ENCODE measurements at regions not wholly inside any gene's neighbourhood (a gene's known extent, or its start where the extent isn't known, plus 50 kb on each side); places are given as distances from the start of the nearest gene placed in this dataset.

DNA sequence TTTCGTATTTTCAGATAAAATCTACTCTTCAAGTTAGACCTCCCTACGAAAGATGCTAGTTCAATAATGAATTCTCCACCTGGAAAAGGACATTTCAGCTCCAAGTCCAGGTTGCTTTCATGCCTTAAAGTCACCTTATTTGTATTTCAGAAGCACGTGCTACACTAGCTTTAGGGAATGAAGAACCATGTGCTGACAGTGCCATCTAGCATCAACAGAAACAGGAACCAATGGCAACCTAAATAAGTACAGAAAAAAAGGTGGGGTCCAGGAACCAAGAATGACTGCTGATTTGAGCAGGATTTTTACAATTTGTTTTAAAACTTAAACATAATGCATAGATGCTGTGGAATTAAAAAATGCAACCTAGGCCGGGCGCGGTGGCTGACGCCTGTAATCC, 77.6 kb upstream of the SNRPN start:
- intact Hi-C loops (cut with micrococcal nuclease), result no loop called here
- no peak overlapping the region for H3K27ac Mint-ChIP-seq
- no peak for ATAC-seq
- POLR2A ChIA-PET, result no interaction called here
- H3K36me3 Mint-ChIP-seq (ENCODE audit: low read depth), result peaks cover 2% of the 10 kb centered on the region
- no peak overlapping the region for H3K4me3 Mint-ChIP-seq
- H3K27me3 Mint-ChIP-seq, result no peaks in the 10 kb centered on the region
- CTCF ChIA-PET, result no interaction called here
- DNase-seq, result no peak
- TF ChIP-seq CTCF (IDR thresholded peaks at IDR 0.05), result no peak
- H3K4me1 Mint-ChIP-seq (ENCODE audit: low read depth), result no peaks in the 10 kb centered on the region
- peaks cover 23% of the 10 kb centered on the region for H3K9me3 Mint-ChIP-seq

DNA sequence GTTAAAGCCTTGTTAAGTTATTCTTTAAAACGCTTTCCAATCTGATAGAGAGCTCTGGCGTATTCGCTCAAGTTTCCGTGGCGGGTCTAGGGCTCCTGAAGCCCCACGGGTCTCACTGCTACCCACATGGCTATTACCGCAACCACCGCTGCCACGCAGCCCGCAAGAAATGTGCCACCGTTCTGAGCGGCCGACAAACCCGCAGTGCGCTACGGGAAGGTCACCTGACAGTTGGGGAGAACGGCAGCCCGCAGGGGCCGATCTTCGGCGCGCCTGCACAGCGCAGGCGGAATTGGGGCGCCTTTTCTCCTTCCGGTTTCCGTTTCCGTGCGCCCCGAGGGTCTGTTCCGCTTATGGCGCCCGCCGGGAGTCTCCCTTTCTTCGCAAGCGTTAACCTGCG, 76.6 kb upstream of the SNRPN start:
- POLR2A ChIA-PET, result no interaction called here
- H3K4me3 Mint-ChIP-seq, result peak overlapping the region; percentile 61
- peak; percentile 37 for ATAC-seq

GRCh38 chr15:24879492-24879891, 75.3 kb upstream of the SNRPN start:
- TF ChIP-seq CTCF (IDR thresholded peaks at IDR 0.05), result no peak
- no peak for DNase-seq
- Mint-ChIP-seq H3K36me3 (ENCODE audit: low read depth) (peaks cover 2% of the 10 kb centered on the region), H3K4me1 (ENCODE audit: low read depth) (no peaks in the 10 kb centered on the region), H3K9me3 (peaks cover 17% of the 10 kb centered on the region), H3K27ac (no peak overlapping the region), H3K4me3 (no peak overlapping the region), H3K27me3 (no peaks in the 10 kb centered on the region)
- ChIA-PET POLR2A (interaction anchor here (0.5 kb wide), 1 partner anchor 9 kb away, joined by 3 read pairs; no protein-coding TSS in a partner anchor), CTCF (no interaction called here)
- intact Hi-C loops (cut with micrococcal nuclease), result no loop called here
- no peak for ATAC-seq

More for the DNA sequence above, 76.6 kb upstream of the SNRPN start:
- DNase-seq, result peak; percentile 30
- Mint-ChIP-seq H3K4me1 (ENCODE audit: low read depth) (no peaks in the 10 kb centered on the region), H3K27me3 (no peaks in the 10 kb centered on the region), H3K36me3 (ENCODE audit: low read depth) (peaks cover 2% of the 10 kb centered on the region), H3K9me3 (peaks cover 20% of the 10 kb centered on the region), H3K27ac (no peak overlapping the region)
- CTCF ChIA-PET, result no interaction called here
- TF ChIP-seq CTCF (IDR thresholded peaks at IDR 0.05), result no peak
- intact Hi-C loops (cut with micrococcal nuclease), result no loop called here

DNA sequence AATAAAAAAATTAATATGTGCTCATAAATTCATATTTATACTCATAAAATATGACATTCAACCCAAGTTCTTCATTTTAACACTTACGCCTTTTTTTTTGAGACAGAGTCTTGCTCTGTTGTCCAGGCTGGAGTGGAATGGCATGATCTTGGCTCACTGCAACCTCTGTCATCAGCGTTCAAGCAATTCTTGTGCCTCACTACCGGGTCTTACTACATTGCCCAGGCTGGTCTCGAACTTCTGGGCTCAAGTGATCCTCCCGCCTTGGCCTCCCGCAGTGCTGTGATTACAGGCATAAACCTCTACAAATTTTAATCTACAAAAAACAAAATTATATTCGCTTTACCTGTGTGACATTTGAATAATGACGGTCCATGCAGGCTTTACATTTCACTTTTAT, 74.1 kb upstream of the SNRPN start:
- CTCF ChIA-PET, result no interaction called here
- no peak overlapping the region for H3K4me3 Mint-ChIP-seq
- POLR2A ChIA-PET, result no interaction called here
- ATAC-seq (no peak), DNase-seq (no peak)
- H3K27ac Mint-ChIP-seq, result no peak overlapping the region
- no peak for TF ChIP-seq CTCF (IDR thresholded peaks at IDR 0.05)
- no peaks in the 10 kb centered on the region for H3K27me3 Mint-ChIP-seq
- intact Hi-C loops (cut with micrococcal nuclease), result no loop called here
- peaks cover 16% of the 10 kb centered on the region for H3K9me3 Mint-ChIP-seq
- peaks cover 2% of the 10 kb centered on the region for H3K36me3 Mint-ChIP-seq (ENCODE audit: low read depth)
- no peaks in the 10 kb centered on the region for H3K4me1 Mint-ChIP-seq (ENCODE audit: low read depth)

GRCh38 chr15:24886538-24886937, 68.2 kb upstream of the SNRPN start:
- CTCF ChIA-PET, result no interaction called here
- POLR2A ChIA-PET, result interaction anchor here (0.8 kb wide), 1 partner anchor 84 kb away, joined by 3 read pairs; no protein-coding TSS in a partner anchor
- Mint-ChIP-seq H3K36me3 (ENCODE audit: low read depth) (peaks cover 2% of the 10 kb centered on the region), H3K4me3 (no peak overlapping the region), H3K27ac (no peak overlapping the region), H3K9me3 (peaks cover 17% of the 10 kb centered on the region), H3K27me3 (no peaks in the 10 kb centered on the region), H3K4me1 (ENCODE audit: low read depth) (no peaks in the 10 kb centered on the region)
- no peak for TF ChIP-seq CTCF (IDR thresholded peaks at IDR 0.05)
- ATAC-seq, result no peak
- intact Hi-C loops (cut with micrococcal nuclease), result no loop called here
- no peak for DNase-seq
